Ishikawa (cell line): ENCODE measurements at regions not wholly inside any gene's neighbourhood (a gene's known extent, or its start where the extent isn't known, plus 50 kb on each side); places are given as distances from the start of the nearest gene placed in this dataset.

Experiments
- CEBPB ChIP-seq: IDR thresholded peaks from 2 replicates; pipeline ENCODE4 v1.6.1; 2012
- CREB1 ChIP-seq: IDR thresholded peaks from 2 replicates; pipeline ENCODE4 v1.6.1; 2012; ENCODE audit warnings: low read depth
- EGR1 ChIP-seq: IDR thresholded peaks from 2 replicates; pipeline ENCODE4 v1.6.1; 2012
- EP300 ChIP-seq: IDR thresholded peaks from 2 replicates; pipeline ENCODE4 v1.6.1; 2012; ENCODE audit warnings: borderline replicate concordance
- FOXM1 ChIP-seq: IDR thresholded peaks from 2 replicates; pipeline ENCODE4 v1.6.1; 2012; ENCODE audit warnings: low read depth, borderline replicate concordance
- MAX ChIP-seq: IDR thresholded peaks from 2 replicates; pipeline ENCODE4 v1.6.1; 2012
- NFIC ChIP-seq: IDR thresholded peaks from 2 replicates; pipeline ENCODE4 v1.6.1; 2012
- RAD21 ChIP-seq: IDR thresholded peaks from 2 replicates; pipeline ENCODE4 v1.6.1; 2012; ENCODE audit warnings: low read depth
- REST ChIP-seq: IDR thresholded peaks from 2 replicates; pipeline ENCODE4 v1.6.1; 2012; ENCODE audit warnings: low read depth, mild to moderate bottlenecking
- TAF1 ChIP-seq: IDR thresholded peaks from 2 replicates; pipeline ENCODE4 v1.6.1; 2012; ENCODE audit warnings: low read depth, mild to moderate bottlenecking
- TCF12 ChIP-seq: IDR thresholded peaks from 2 replicates; pipeline ENCODE4 v1.6.1; 2012; ENCODE audit warnings: low read depth
- TEAD4 ChIP-seq: IDR thresholded peaks from 2 replicates; pipeline ENCODE4 v1.6.1; 2012
- YY1 ChIP-seq: IDR thresholded peaks from 2 replicates; pipeline ENCODE4 v1.6.1; 2012; ENCODE audit warnings: low read depth
- ZBTB7A ChIP-seq: IDR thresholded peaks from 2 replicates; pipeline ENCODE4 v1.6.1; 2012; ENCODE audit warnings: low read depth
- TF ChIP-seq, protein P1 (sequence below): IDR thresholded peaks from 2 replicates; pipeline ENCODE4 v1.6.1; 2012

GRCh38 chr2:77922567-77922966, 400.4 kb upstream of the LRRTM4 start:
- TF ChIP-seq, protein P1, sequence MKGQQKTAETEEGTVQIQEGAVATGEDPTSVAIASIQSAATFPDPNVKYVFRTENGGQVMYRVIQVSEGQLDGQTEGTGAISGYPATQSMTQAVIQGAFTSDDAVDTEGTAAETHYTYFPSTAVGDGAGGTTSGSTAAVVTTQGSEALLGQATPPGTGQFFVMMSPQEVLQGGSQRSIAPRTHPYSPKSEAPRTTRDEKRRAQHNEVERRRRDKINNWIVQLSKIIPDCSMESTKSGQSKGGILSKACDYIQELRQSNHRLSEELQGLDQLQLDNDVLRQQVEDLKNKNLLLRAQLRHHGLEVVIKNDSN: no peak
- TF ChIP-seq MAX (no peak), CREB1 (no peak), CEBPB (no peak), YY1 (no peak), EGR1 (no peak), RAD21 (no peak), TCF12 (no peak), REST (no peak), EP300 (no peak), ZBTB7A (no peak), TAF1 (no peak), TEAD4 (no peak), FOXM1 (no peak)

DNA sequence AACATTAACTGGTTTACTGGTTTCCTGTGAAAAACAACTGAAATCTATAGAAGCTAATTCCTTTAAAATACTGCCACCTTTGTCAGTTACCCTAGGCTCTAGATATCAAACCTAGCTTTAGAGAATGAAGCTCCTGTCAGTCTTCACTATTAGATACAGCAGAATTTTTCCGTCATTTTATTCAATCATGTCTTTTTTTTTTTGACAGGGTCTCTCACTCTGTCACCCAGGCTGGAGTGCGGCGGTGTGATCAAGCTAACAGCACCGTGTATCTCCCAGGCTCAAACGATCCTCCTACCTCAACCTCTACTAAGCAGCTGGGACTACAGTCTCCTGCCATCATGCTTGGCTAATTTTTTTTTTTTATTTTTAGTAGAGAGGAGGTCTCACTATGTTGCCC, 415.2 kb upstream of the LRRTM4 start:
- TF ChIP-seq MAX (no peak), FOXM1 (no peak), EGR1 (no peak), CREB1 (no peak), TAF1 (no peak), RAD21 (no peak), NFIC (no peak), ZBTB7A (no peak), TEAD4 (no peak), CEBPB (no peak), REST (no peak), YY1 (no peak)
- TF ChIP-seq, protein P1: no peak

GRCh38 chr2:77938462-77938861, 416.3 kb upstream of the LRRTM4 start:
- no peak for TF ChIP-seq REST
- TF ChIP-seq, protein P1: no peak
- TF ChIP-seq CEBPB: no peak
- TF ChIP-seq EGR1: no peak
- no peak for TF ChIP-seq TEAD4
- TF ChIP-seq TAF1: no peak
- no peak for TF ChIP-seq MAX
- no peak for TF ChIP-seq EP300
- no peak for TF ChIP-seq NFIC
- TF ChIP-seq FOXM1: no peak
- no peak for TF ChIP-seq CREB1
- no peak for TF ChIP-seq YY1
- no peak for TF ChIP-seq ZBTB7A
- TF ChIP-seq TCF12: no peak
- TF ChIP-seq RAD21: no peak

DNA sequence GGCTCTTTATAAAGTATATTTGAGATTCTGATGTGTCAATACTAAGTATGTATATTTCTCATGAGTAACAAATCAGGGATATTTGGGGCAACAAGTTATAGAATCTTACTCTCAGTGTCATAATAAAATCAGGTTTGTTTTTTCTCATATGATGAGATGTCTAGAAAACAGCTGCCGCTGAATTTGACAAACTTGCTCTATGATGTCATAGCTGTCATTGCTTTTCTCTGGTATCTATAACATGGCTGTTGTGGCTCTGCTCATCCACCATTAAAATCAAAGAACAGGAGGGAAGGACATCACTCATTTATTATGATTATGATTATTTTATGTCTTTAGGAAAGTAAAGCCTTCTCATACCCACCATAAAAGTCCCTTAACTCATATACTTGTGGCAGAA, 417.2 kb upstream of the LRRTM4 start:
- TF ChIP-seq TCF12 (no peak), TEAD4 (no peak), RAD21 (no peak), YY1 (no peak), EGR1 (no peak), REST (no peak), MAX (no peak), NFIC (no peak), ZBTB7A (no peak), EP300 (no peak), CEBPB (no peak), FOXM1 (no peak), CREB1 (no peak), TAF1 (no peak)
- TF ChIP-seq, protein P1: no peak
